ENCODE measurements at regions not wholly inside any gene's neighbourhood (a gene's known extent, or its start where the extent isn't known, plus 50 kb on each side); places are given as distances from the start of the nearest gene placed in this dataset.
"Not testable (repeated sequence)": the region's sequence is repeated elsewhere in the genome, so short reads cannot be mapped to it uniquely, and the experiment has no call there.

DNA sequence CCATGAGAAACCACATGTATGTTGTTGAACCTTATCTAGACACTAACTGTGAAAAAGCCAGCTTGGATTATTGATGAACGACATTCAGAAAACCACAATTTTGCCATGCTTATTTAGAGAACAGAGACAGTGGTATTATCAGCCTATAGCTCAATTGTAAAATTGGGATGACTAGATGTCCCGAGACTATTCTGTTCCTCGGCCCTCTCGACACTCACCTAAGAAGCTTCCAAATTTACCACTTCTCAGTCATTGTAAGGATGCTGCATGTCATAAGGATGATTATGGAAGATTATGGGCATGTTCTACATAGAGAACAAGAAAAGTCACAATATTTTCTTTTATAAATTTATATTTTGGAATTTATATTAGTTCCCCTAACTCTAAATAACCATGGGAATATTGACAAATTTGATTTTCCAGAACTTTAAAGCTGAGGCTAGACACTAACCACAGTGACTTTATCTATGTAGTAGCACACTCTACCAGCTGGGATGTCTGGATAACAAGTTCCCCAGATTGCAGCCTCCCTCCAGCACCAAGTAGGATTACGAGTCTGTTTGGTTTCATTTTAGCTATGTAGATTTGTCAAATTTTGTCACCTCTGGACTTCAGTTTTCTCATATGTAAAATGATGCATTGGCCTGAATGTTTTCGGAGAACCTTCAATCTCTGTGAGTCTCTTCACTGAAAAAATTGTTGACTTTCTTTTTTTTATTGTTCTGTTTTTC lies 513.6 kb downstream of the IRS2 start:
- H2AFZ ChIP-seq (ENCODE audit: insufficient read depth, low read length, poor library complexity): no peak overlapping the region
- H2BK120ac ChIP-seq (ENCODE audit: insufficient read depth, low read length, poor library complexity): no peak overlapping the region
- no peak overlapping the region for H3K4me3 ChIP-seq (ENCODE audit: low read depth, low read length)
- H3K4me2 ChIP-seq (ENCODE audit: low read length): no peak overlapping the region
- WGBS (ENCODE audit: extremely low coverage, insufficient coverage, insufficient read length): no CpG with 5 or more reads among the region's 6 CpGs
- no peaks in the 10 kb centered on the region for H3K9me3 ChIP-seq (ENCODE audit: insufficient read depth, low read depth, low read length)
- no peak overlapping the region for H3K14ac ChIP-seq (ENCODE audit: low read length)
- H3K36me3 ChIP-seq (ENCODE audit: control insufficient read depth in 1 of 2, insufficient read depth in 2 of 2, low read length in 2 of 2): no peaks in the 10 kb centered on the region
- H2AK5ac ChIP-seq (ENCODE audit: low read length): no peak overlapping the region
- peak in 1 of 2 donors; percentile 31 for DNase-seq
- H3K9ac ChIP-seq (ENCODE audit: low read length): no peak overlapping the region
- peaks cover 6% of the 10 kb centered on the region for H3K79me1 ChIP-seq (ENCODE audit: low read length)
- H4K8ac ChIP-seq (ENCODE audit: low read depth, low read length): no peak overlapping the region
- no peak overlapping the region for H3K23ac ChIP-seq (ENCODE audit: low read length)
- H3K27ac ChIP-seq (ENCODE audit: low read depth, low read length): no peak overlapping the region
- H3K4ac ChIP-seq (ENCODE audit: low read depth, low read length): no peak overlapping the region
- no peak overlapping the region for H3K18ac ChIP-seq (ENCODE audit: low read length)
- H4K12ac ChIP-seq (ENCODE audit: low read depth, low read length): no peak overlapping the region
- H4K91ac ChIP-seq (ENCODE audit: low read depth, low read length): no peak overlapping the region
- H2BK5ac ChIP-seq (ENCODE audit: low read depth, low read length, poor library complexity): no peak overlapping the region
- H3K27me3 ChIP-seq (ENCODE audit: insufficient read depth, low read length): no peaks in the 10 kb centered on the region
- H2BK12ac ChIP-seq (ENCODE audit: low read length): no peak overlapping the region
- no peaks in the 10 kb centered on the region for H3K79me2 ChIP-seq (ENCODE audit: control insufficient read depth, insufficient read depth, low read length, poor library complexity)
- H3K4me1 ChIP-seq (ENCODE audit: control insufficient read depth in 1 of 2, insufficient read depth in 2 of 2, low read length in 2 of 2): peaks cover 4 to 11% of the 10 kb centered on the region in 2 experiments

GRCh38 chr13:109271555-109272541 lies 514.5 kb downstream of the IRS2 start:
- no CpG with 5 or more reads among the region's 7 CpGs for WGBS (ENCODE audit: extremely low coverage, insufficient coverage, insufficient read length)

GRCh38 chr13:109271061-109271460 lies 515.3 kb downstream of the IRS2 start:
- Histone ChIP-seq H2AFZ (ENCODE audit: insufficient read depth, low read length, poor library complexity) (no peak overlapping the region), H4K91ac (ENCODE audit: low read depth, low read length) (no peak overlapping the region), H3K4me2 (ENCODE audit: low read length) (no peak overlapping the region), H3K14ac (ENCODE audit: low read length) (no peak overlapping the region), H3K4me3 (ENCODE audit: low read depth, low read length) (no peak overlapping the region), H3K27me3 (ENCODE audit: insufficient read depth, low read length) (no peaks in the 10 kb centered on the region), H3K23ac (ENCODE audit: low read length) (no peak overlapping the region), H3K4ac (ENCODE audit: low read depth, low read length) (no peak overlapping the region), H3K36me3 (ENCODE audit: control insufficient read depth in 1 of 2, insufficient read depth in 2 of 2, low read length in 2 of 2) (no peaks in the 10 kb centered on the region), H3K27ac (ENCODE audit: low read depth, low read length) (no peak overlapping the region), H3K79me2 (ENCODE audit: control insufficient read depth, insufficient read depth, low read length, poor library complexity) (no peaks in the 10 kb centered on the region), H3K4me1 (ENCODE audit: control insufficient read depth in 1 of 2, insufficient read depth in 2 of 2, low read length in 2 of 2) (peaks cover 4 to 7% of the 10 kb centered on the region in 2 experiments), H2BK120ac (ENCODE audit: insufficient read depth, low read length, poor library complexity) (no peak overlapping the region), H2BK5ac (ENCODE audit: low read depth, low read length, poor library complexity) (no peak overlapping the region), H2AK5ac (ENCODE audit: low read length) (no peak overlapping the region), H4K8ac (ENCODE audit: low read depth, low read length) (no peak overlapping the region), H3K9ac (ENCODE audit: low read length) (no peak overlapping the region), H3K18ac (ENCODE audit: low read length) (no peak overlapping the region), H3K9me3 (ENCODE audit: insufficient read depth, low read depth, low read length) (no peaks in the 10 kb centered on the region), H2BK12ac (ENCODE audit: low read length) (no peak overlapping the region), H3K79me1 (ENCODE audit: low read length) (peaks cover 6% of the 10 kb centered on the region), H4K12ac (ENCODE audit: low read depth, low read length) (no peak overlapping the region)
- no CpG with 5 or more reads among the region's 9 CpGs for WGBS (ENCODE audit: extremely low coverage, insufficient coverage, insufficient read length)
- DNase-seq: no peak

More at GRCh38 chr13:109271555-109272541, 514.5 kb downstream of the IRS2 start:
- H3K14ac ChIP-seq (ENCODE audit: low read length): no peak overlapping the region
- H3K4ac ChIP-seq (ENCODE audit: low read depth, low read length): no peak overlapping the region
- H2BK120ac ChIP-seq (ENCODE audit: insufficient read depth, low read length, poor library complexity): peak overlapping the region; percentile 17
- no peak overlapping the region for H2AFZ ChIP-seq (ENCODE audit: insufficient read depth, low read length, poor library complexity)
- H3K36me3 ChIP-seq (ENCODE audit: control insufficient read depth in 1 of 2, insufficient read depth in 2 of 2, low read length in 2 of 2): no peaks in the 10 kb centered on the region
- no peaks in the 10 kb centered on the region for H3K79me2 ChIP-seq (ENCODE audit: control insufficient read depth, insufficient read depth, low read length, poor library complexity)
- H3K18ac ChIP-seq (ENCODE audit: low read length): no peak overlapping the region
- H4K8ac ChIP-seq (ENCODE audit: low read depth, low read length): no peak overlapping the region
- no peaks in the 10 kb centered on the region for H3K27me3 ChIP-seq (ENCODE audit: insufficient read depth, low read length)
- H3K79me1 ChIP-seq (ENCODE audit: low read length): peaks cover 6% of the 10 kb centered on the region
- no peak overlapping the region for H4K91ac ChIP-seq (ENCODE audit: low read depth, low read length)
- no peak overlapping the region for H2BK5ac ChIP-seq (ENCODE audit: low read depth, low read length, poor library complexity)
- H2BK12ac ChIP-seq (ENCODE audit: low read length): no peak overlapping the region
- H4K12ac ChIP-seq (ENCODE audit: low read depth, low read length): no peak overlapping the region
- no peaks in the 10 kb centered on the region for H3K9me3 ChIP-seq (ENCODE audit: insufficient read depth, low read depth, low read length)
- H2AK5ac ChIP-seq (ENCODE audit: low read length): no peak overlapping the region
- no peak overlapping the region for H3K4me2 ChIP-seq (ENCODE audit: low read length)
- no peak overlapping the region for H3K9ac ChIP-seq (ENCODE audit: low read length)
- peak; percentile 66 to 68 for DNase-seq
- H3K27ac ChIP-seq (ENCODE audit: low read depth, low read length): no peak overlapping the region
- no peak overlapping the region for H3K4me3 ChIP-seq (ENCODE audit: low read depth, low read length)
- no peak overlapping the region for H3K23ac ChIP-seq (ENCODE audit: low read length)
- peaks cover 4 to 9% of the 10 kb centered on the region in 2 experiments for H3K4me1 ChIP-seq (ENCODE audit: control insufficient read depth in 1 of 2, insufficient read depth in 2 of 2, low read length in 2 of 2)

- not testable (repeated sequence) for H3K79me1 ChIP-seq (ENCODE audit: low read length)
Observed at GRCh38 chr13:109269381-109269780, 517.0 kb downstream of the IRS2 start.

More at GRCh38 chr13:109269381-109269780, 517.0 kb downstream of the IRS2 start:
- H2BK5ac ChIP-seq (ENCODE audit: low read depth, low read length, poor library complexity); H3K4ac ChIP-seq (ENCODE audit: low read depth, low read length); H3K27ac ChIP-seq (ENCODE audit: low read depth, low read length); H3K4me3 ChIP-seq (ENCODE audit: low read depth, low read length); H3K14ac ChIP-seq (ENCODE audit: low read length); H3K9ac ChIP-seq (ENCODE audit: low read length); H2BK120ac ChIP-seq (ENCODE audit: insufficient read depth, low read length, poor library complexity); H4K12ac ChIP-seq (ENCODE audit: low read depth, low read length); H3K4me1 ChIP-seq (ENCODE audit: control insufficient read depth in 1 of 2, insufficient read depth in 2 of 2, low read length in 2 of 2); H3K23ac ChIP-seq (ENCODE audit: low read length); H2AFZ ChIP-seq (ENCODE audit: insufficient read depth, low read length, poor library complexity); H2BK12ac ChIP-seq (ENCODE audit: low read length); DNase-seq; H3K79me2 ChIP-seq (ENCODE audit: control insufficient read depth, insufficient read depth, low read length, poor library complexity); H3K36me3 ChIP-seq (ENCODE audit: control insufficient read depth in 1 of 2, insufficient read depth in 2 of 2, low read length in 2 of 2); H4K8ac ChIP-seq (ENCODE audit: low read depth, low read length); H2AK5ac ChIP-seq (ENCODE audit: low read length); H3K27me3 ChIP-seq (ENCODE audit: insufficient read depth, low read length); H3K4me2 ChIP-seq (ENCODE audit: low read length); H4K91ac ChIP-seq (ENCODE audit: low read depth, low read length); H3K18ac ChIP-seq (ENCODE audit: low read length); H3K9me3 ChIP-seq (ENCODE audit: insufficient read depth, low read depth, low read length): not testable (repeated sequence)
- WGBS (ENCODE audit: extremely low coverage, insufficient coverage, insufficient read length): no CpG with 5 or more reads among the region's 4 CpGs

All from trophoblast cell (in vitro differentiated cells and primary cell).